ENCODE measurements at regions not wholly inside any gene's neighbourhood (a gene's known extent, or its start where the extent isn't known, plus 50 kb on each side); places are given as distances from the start of the nearest gene placed in this dataset.
A peak's percentile ranks its signal among the peaks of the same experiment; 100 is the strongest.
"Not testable (repeated sequence)": the region's sequence is repeated elsewhere in the genome, so short reads cannot be mapped to it uniquely, and the experiment has no call there.

GRCh38 chr9:85792057-85792456, 50.3 kb upstream of the AGTPBP1 start:
- DNase-seq (ENCODE audit: low read depth in 2 of 2), result not testable (repeated sequence)

GRCh38 chr9:85802978-85803695, 61.4 kb upstream of the AGTPBP1 start:
- not testable (repeated sequence) for DNase-seq (ENCODE audit: low read depth in 2 of 2)

GRCh38 chr9:85804847-85805133, 63.0 kb upstream of the AGTPBP1 start:
- not testable (repeated sequence) for DNase-seq (ENCODE audit: low read depth in 2 of 2)

- DNase-seq (ENCODE audit: low read depth in 2 of 2), result peak; percentile 51 to 57
These were observed 63.6 kb upstream of the AGTPBP1 start for GRCh38 chr9:85805134-85806005.

GRCh38 chr9:85808329-85808728, 66.6 kb upstream of the AGTPBP1 start:
- not testable (repeated sequence) for DNase-seq (ENCODE audit: low read depth in 2 of 2)

- DNase-seq (ENCODE audit: low read depth in 2 of 2), result not testable (repeated sequence)
These were observed 71.6 kb upstream of the AGTPBP1 start for GRCh38 chr9:85813388-85813787.

- DNase-seq (ENCODE audit: low read depth in 2 of 2), result not testable (repeated sequence)
These were observed 73.0 kb upstream of the AGTPBP1 start for GRCh38 chr9:85814800-85815199.

GRCh38 chr9:85818971-85819370, 77.2 kb upstream of the AGTPBP1 start:
- not testable (repeated sequence) for DNase-seq (ENCODE audit: low read depth in 2 of 2)

- DNase-seq (ENCODE audit: low read depth in 2 of 2), result not testable (repeated sequence)
These were observed 78.8 kb upstream of the AGTPBP1 start for GRCh38 chr9:85820598-85820997.

GRCh38 chr9:85824949-85825348, 83.2 kb upstream of the AGTPBP1 start:
- DNase-seq (ENCODE audit: low read depth in 2 of 2), result not testable (repeated sequence)

- not testable (repeated sequence) for DNase-seq (ENCODE audit: low read depth in 2 of 2)
These were observed 92.8 kb upstream of the AGTPBP1 start for GRCh38 chr9:85834591-85834990.

GRCh38 chr9:85843949-85844348, 97.0 kb upstream of the NAA35 start:
- not testable (repeated sequence) for DNase-seq (ENCODE audit: low read depth in 2 of 2)

GRCh38 chr9:85847782-85848181, 93.2 kb upstream of the NAA35 start:
- not testable (repeated sequence) for DNase-seq (ENCODE audit: low read depth in 2 of 2)

GRCh38 chr9:85858056-85858750, 82.7 kb upstream of the NAA35 start:
- DNase-seq (ENCODE audit: low read depth in 2 of 2), result no peak

GRCh38 chr9:85859765-85860164, 81.2 kb upstream of the NAA35 start:
- no peak for DNase-seq (ENCODE audit: low read depth in 2 of 2)

- not testable (repeated sequence) for DNase-seq (ENCODE audit: low read depth in 2 of 2)
These were observed 79.1 kb upstream of the NAA35 start for GRCh38 chr9:85861882-85862281.

GRCh38 chr9:85863875-85864274, 77.1 kb upstream of the NAA35 start:
- no peak for DNase-seq (ENCODE audit: low read depth in 2 of 2)

GRCh38 chr9:85871008-85871407, 69.9 kb upstream of the NAA35 start:
- no peak for DNase-seq (ENCODE audit: low read depth in 2 of 2)

- not testable (repeated sequence) for DNase-seq (ENCODE audit: low read depth in 2 of 2)
These were observed 69.3 kb upstream of the NAA35 start for GRCh38 chr9:85871683-85872082.

- no peak for DNase-seq (ENCODE audit: low read depth in 2 of 2)
These were observed 68.5 kb upstream of the NAA35 start for GRCh38 chr9:85872463-85872862.

GRCh38 chr9:85876628-85877027, 64.3 kb upstream of the NAA35 start:
- no peak for DNase-seq (ENCODE audit: low read depth in 2 of 2)

GRCh38 chr9:85878872-85879597, 61.9 kb upstream of the NAA35 start:
- not testable (repeated sequence) for DNase-seq (ENCODE audit: low read depth in 2 of 2)
